Frontal cortex (tissue), 3 donors: ENCODE measurements at regions not wholly inside any gene's neighbourhood (a gene's known extent, or its start where the extent isn't known, plus 50 kb on each side); places are given as distances from the start of the nearest gene placed in this dataset.
"Not testable (repeated sequence)": the region's sequence is repeated elsewhere in the genome, so short reads cannot be mapped to it uniquely, and the experiment has no call there.

Experiments
- DNase-seq, 2 donors: peaks; one replicate each; pipeline ENCODE4 v3.0.0; 2012; ENCODE audit warnings: low spot score in 2 of 2
- FAIRE-seq: peaks from 2 replicates; lab custom pipeline; 2012; peaks lifted over from hg19 to GRCh38; lab: Jason Lieb, UNC
- donor health status: control.
- donor health status: control.
- donor health status: control.

DNA sequence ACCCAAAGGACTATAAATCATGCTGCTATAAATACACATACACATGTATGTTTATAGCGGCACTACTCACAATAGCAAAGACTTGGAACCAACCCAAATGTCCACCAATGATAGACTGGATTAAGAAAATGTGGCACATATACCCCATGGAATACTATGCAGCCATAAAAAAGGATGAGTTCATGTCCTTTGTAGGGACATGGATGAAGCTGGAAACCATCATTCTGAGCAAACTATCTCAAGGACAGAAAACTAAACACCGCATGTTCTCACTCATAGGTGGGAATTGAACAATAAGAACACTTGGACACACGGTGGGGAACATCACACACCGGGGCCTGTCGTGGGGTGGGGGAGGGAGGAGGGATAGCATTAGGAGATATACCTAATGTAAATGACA lies 383.9 kb upstream of the F9 start:
- FAIRE-seq, DNase-seq: not testable (repeated sequence)

DNA sequence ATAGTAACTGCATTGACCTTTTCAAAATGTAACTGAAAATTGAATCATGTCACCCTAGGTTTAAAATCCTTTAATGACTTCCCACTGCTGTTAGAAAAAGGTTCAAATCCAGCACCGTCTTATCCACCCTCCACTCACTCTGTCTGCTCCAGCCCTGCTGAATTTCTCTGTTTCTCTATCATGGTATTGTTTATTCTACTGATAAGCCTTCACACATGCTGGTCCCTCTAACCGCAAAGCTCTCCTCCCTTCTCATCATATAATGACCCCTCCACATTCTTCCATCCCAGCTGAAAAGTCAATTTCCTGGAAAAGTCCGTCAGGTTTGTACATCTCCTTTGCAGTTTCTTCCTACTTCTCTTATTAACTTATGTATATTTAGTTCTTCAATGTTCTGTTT lies 389.2 kb upstream of the F9 start:
- FAIRE-seq (no peak), DNase-seq (no peak)

DNA sequence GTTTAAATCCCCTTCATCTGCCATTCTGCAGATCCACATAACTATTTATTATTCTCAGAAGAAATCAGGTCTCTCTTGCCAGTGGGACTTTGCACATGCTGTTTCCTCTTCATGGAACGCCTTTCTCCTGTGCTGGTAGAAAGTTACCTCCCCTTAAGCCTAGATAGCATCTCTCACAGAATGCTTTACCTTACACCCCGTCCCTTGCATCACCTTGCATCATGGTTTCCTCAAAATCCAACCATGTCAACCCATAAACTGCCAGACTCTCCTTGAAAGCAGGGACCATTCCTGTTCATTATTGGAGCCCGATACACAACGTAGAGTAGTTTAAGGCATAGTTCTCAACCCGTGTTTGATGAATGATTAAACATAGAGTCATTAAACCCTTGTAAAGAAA lies 396.2 kb upstream of the F9 start:
- FAIRE-seq (no peak), DNase-seq (no peak)

DNA sequence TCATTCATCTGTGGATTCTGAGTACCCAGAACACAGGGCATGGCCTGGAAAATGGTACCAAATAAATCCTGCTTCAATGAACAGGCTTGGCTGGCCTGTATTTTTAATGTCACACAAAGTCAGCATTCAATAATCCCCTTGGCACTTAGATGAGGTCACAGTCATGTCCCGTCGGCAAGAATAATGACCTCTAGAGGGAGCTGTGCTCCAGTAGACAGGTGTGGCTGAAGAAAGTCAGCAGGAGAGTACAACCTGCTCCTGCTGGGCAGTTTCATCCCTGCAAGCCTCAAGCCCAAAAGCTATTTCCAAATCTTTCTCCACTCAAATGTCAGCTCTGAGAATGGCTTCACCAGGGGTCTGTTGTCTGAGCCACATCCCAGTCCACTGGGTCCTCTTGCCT lies 404.0 kb upstream of the F9 start:
- FAIRE-seq (no peak), DNase-seq (no peak)

DNA sequence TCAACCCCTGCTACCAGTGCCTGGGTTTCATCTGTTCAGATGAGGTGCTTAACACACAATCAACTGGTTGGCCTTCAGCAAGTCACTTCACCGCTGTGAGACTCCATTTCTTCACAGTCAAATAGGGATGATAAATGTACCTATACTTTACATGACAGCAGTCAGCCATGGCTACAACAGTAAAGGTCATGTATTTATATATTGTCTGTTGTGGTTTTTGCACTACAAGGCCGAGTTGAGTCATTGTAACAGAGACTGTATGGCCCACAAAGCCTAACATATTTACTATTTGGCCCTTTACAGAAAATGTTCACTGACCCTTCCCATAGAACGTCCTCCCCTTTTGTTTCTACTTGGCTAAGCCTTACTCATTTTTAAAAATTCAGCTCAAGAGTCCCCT lies 404.6 kb upstream of the F9 start:
- FAIRE-seq: no peak
- no peak for DNase-seq

DNA sequence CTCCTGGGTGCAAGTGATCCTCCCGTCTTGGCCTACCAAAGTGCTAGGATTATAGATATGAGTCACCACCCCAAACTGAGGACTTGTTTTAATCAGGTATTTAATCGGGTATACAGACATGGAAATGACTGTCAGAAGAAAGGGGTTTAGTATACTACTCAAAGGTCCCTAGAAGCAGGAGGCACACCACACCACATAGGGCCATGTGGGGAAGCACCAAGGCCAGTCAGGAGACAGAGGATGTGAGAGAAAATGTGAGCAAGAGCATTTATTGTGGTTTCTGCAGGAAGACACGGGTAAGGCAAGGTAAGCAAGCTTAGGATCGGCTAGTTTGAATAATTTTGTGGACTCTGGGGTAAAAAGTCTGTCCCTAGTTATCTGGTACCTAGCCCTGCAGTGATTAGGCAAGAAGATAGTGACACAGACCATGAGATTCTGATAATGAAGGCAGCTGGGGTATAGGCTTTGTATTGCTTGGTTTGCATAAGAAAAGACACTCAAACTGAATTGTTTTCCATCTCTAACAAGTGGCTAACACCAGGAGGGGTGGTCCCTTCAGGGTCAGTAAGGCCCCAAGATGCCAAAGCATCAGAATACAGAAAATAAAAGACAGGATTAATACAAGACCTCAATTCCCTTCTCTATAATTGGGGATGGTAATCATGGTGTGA lies 408.8 kb upstream of the F9 start:
- FAIRE-seq: no peak
- no peak for DNase-seq

DNA sequence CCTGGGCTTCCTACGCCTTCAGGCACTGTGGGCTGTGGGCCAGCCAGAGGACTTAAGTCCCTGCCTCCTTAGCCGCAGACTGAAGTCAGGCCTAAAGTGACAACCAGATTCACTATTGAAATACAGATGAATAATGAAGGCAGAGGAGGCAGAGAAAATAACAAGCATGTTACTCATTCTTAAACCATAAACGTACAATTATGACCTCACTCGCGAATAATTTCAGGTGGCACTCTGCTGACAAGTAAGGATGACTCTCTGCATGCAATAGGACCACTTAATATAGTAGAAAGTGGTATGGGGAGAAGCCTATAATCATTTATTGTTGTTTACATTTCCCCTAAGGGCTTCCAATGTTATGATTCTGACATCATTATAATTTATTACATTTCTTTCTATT lies 409.2 kb upstream of the FGF13 start:
- DNase-seq: no peak

DNA sequence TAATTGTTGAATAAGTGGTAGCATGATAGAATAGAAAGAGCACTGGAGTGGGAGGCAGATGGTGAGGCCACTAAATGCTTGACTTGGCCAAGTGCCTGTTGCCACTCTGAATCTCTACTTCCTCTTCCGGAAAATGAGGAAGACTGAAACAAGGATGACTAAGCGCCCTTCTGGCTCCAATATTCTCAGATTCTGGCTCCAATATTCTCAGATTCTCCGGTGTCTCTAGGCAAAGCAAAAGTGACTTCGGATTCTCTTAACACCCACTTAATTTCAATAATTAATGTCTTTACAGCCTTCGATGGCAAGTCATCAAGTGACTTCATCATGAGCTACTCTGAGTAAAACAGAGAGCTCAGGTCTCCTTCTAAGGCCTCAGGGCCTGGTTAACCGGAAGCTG lies 402.2 kb upstream of the FGF13 start:
- no peak for FAIRE-seq

More for the DNA sequence above, 409.2 kb upstream of the FGF13 start:
- no peak for FAIRE-seq

DNA sequence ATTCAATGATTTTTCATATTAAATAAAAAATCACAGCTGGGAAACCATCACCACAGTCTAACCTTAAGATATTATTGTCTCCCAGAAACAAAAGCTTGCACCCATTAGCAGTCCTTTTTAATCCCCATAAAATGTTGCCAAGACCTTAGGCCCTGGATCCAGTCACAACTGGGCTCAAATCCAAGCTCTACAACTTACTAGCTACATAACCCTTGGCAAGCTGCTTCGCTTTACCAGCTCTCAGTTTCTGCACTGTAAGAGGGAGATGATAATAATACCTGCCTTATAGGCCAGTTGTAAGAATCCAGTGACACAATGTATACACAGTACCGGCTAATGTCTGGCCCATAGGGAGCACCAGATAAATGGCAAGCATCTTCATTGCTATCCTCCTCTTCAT lies 400.9 kb upstream of the FGF13 start:
- no peak for FAIRE-seq
- no peak for DNase-seq

More for the DNA sequence above, 402.2 kb upstream of the FGF13 start:
- DNase-seq: no peak

DNA sequence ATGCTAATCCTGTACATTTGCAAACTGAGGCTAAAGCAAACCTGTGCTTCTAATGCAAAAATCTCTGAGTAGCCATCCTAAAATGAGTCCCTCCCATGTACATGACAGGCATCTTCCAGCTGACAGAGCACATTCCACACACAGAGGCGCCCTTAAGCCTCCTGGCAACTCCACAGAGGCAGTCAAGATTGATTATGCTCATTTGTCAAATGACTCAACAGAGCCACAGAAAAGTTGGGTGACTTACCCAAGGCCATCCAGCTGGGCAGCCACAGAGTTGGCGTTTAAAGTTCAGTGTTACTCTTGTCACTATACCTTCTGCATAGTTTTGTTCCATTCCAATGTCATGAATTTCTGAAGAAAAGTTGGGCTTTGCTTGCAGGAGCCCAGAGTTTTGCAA lies 394.6 kb upstream of the FGF13 start:
- no peak for FAIRE-seq
- DNase-seq: no peak

DNA sequence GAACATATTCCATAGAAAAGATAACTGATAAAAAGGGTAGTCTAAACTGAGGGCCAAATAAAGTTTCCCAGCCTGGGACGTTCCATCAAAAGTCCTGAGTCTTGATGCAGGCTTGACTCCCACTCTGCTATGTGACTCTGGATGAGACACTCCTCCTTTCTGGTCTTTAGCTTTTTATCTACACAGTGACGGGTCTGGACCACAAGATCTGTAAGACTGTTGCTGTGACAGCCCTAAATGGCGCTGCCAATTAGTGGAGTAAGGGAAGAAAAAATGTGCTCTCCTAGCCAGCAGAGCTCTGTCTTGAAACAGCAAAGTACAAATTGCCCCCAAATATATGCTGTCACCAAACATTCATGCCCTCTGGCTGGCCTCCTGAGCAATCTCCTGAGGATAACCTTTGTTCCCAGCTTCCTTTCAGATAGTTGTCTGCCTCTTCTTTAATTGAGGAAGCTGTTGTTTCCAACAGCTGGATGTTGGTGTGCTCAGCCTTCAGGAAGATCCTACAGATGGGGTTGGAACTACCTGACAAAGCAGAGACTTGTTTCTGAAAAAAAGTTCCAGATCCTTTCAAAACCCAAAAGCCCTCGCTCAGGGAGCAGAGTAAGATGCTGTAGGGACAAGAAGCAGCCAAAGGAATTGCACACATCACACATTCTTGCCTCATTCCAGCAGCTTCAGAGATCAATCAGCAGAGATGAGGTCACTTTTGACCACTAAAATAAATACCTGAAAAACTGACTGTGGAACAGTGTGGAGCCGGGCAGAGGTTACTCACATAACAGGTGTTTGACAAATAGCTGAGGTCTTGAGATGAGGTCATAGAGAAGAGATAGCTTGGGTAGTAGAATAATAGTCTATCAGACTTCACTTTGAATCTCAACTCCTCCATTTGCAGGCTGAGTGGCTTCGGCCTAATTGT lies 383.4 kb upstream of the FGF13 start:
- FAIRE-seq: no peak
- no peak for DNase-seq

DNA sequence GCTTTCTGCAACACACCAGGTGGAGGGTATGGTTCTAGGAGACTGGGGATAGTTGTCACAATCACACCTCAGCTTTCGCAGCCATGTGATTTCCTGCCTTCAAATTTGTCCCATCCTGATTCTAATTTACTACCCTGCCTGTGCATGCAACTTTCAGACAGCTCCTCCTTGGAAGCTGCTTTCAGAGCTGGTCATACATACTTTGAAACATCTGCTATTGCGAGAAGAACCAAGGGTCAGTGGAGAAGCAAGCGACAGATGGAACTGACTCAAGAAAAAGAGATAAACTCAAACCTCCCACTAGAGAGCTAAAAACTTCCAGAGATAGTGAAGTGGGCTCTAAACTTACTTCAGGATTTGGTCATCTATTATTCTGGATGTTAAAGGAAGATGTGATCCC lies 381.7 kb upstream of the FGF13 start:
- FAIRE-seq (no peak), DNase-seq (no peak)

DNA sequence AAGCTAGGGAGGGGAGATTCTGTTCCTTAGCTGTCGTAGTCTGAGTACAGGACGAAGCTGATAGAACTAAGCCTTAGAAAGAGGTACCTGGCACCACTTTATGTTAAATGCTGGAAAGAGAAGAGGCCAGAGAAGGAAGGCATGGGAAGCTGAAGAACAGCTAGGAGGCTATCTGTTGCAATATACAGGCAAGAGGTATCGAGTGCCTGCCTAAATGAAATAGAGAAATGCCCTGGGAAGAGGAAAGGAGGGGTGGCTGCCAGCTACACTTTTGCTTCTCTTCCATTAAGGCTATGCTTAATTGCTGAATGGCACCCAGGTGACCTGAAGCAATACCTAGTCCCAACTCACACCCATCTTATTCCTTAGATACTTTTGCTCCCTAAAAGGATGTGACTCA lies 380.4 kb upstream of the FGF13 start:
- no peak for DNase-seq
- FAIRE-seq: no peak

DNA sequence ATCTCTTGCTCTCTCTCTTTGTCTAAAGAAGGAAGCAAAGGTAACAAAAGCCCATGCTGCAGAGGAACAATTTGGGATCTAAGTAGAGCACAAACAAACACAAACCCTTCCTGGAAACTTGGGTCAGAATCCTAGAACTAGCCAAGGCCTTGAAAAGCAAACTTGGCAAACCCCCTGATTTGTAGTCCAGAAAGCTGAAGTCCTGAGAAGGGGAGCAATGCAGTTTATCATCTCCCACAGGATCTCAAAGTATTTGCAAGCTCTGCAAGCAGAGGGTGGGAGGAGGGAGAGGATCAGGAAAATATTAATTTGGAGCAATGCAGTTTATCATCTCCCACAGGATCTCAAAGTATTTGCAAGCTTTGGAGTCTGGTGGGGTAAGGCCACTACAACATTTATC lies 379.5 kb upstream of the FGF13 start:
- no peak for DNase-seq
- FAIRE-seq: no peak

DNA sequence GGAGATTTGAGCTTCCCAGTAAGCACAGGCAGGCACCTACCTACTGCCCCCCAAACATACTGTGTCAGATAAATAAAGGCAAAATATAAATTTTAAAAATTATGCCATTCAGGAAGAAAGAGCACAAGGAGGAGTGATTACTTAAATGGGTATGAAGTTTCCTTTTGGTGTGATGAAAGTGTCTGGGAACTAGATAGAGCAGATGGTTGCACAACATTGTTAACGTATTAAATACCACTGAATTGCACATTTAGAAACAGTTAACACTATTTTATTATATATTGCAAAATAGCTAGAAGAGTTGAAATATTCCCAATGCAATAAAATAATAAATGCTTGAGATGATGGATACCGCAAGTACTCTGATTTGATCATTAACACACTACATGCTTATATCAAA lies 374.7 kb upstream of the FGF13 start:
- DNase-seq: no peak
- no peak for FAIRE-seq

DNA sequence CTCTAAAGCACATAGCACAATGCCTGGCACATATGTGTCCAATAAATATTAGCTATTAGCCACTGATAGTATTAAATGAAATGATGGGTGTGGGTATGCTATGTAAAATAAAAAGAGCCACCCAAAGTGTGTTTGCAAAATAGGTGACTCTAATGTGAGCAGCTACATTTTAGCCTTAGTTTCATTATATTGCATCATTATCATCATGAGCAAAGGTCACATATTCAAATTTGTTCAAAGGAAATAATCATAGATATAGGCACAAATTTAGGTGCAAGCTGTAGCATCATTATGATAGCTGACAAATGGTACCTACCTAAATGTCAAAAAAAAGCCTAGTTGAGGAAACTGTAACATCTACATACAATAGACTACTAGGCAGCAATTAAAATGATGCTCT lies 373.9 kb upstream of the FGF13 start:
- FAIRE-seq: no peak
- no peak for DNase-seq

DNA sequence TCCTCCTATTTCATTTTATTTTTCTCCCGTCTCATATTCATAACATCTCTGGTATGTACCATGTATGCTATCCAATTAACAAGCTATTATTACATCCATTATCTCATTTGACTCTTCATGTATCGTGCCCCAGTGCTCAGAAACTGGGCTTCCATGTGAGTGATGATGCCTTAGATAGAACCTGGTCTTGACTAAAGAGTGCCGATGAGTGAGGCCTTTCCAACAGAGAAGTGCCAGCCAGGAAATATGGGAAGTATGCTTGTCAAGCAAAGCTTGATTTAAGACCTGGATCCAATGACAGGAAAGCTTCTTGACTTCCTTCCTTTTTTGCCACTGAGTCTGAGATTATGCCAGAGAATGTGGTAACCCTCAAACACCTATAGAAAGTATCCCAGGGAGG lies 371.7 kb upstream of the FGF13 start:
- DNase-seq: no peak
- FAIRE-seq: no peak

DNA sequence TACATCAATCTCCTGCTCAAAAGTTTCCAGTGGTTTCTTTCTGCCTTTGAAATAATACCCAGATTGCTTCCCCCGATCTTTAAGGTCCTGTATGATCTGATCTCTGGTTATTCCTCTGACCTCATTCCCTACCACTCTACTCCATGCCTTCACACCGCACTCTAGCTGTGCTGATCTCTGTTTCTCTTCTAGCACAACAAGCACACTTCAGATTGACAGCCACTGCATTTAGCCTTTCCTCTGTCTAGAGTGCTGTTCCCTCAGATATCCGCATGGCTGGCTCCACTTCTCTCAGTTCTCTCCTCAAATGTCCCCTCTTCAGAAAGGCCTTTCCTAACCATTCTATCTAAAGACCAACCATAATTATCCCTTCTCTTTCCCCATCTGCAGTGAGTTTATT lies 370.4 kb upstream of the FGF13 start:
- FAIRE-seq (no peak), DNase-seq (no peak)

DNA sequence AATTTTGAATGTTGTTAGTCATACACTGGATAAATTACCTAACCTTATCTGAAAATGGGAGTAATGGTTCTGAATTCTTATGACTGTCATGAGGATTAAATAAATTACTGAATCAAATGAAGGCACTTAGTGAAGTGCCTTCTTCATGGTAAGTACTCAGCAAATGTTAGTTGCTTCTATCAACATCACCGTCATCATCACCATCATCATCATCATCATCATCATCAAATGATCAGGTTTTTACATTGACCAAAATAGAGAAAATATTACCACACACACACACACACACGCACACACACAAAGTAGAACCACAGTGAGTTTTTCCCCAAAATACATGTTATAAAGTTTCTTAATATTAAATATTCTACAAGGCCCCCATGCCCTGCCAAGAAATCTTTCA lies 368.3 kb upstream of the FGF13 start:
- FAIRE-seq (no peak), DNase-seq (no peak)

DNA sequence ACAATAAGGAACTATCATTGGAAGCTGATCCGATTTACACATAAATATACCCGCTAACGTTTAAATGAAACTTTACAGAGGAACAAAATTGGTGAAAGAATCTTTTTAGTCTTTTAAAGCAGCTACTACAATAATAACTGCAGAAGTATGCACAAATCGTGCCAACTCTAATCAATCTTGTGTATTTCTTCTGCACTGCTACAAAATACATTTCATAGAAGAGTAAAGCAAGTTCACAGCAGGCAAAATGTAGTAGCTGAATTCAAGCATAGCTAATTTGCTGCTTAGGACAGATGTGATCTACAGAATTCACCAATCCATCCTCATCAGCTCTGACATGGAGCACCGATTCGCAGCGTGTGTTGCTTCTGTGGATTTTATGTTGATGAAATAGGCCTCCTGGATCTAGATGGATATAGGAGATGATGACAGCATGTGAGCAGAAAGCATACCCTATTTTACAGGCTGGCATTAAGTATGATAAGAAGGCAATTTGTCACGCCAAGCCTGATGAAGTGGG lies 367.3 kb upstream of the FGF13 start:
- FAIRE-seq (no peak), DNase-seq (no peak)

DNA sequence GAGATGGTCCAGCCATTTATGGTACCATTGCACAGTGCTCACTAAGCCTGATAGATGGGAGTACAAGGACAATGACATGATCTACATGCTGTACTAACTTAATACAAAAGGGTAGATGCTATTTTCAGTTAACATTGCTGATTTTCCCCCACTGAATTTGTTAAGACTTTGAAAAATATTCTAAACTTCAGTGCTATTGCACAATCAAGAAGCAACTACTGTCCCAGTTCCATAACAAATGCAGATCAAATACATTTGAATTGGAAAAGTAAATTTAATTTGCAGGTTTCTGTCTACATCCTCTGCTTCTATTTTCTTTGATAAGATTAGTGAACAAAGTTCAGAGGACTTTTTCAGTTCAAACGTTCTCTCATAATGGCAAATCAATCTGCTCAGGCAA lies 366.8 kb upstream of the FGF13 start:
- no peak for FAIRE-seq
- no peak for DNase-seq
